CD4-positive, alpha-beta T cell treated with Interleukin-6 for 4 hours (primary cell): ENCODE measurements at regions not wholly inside any gene's neighbourhood (a gene's known extent, or its start where the extent isn't known, plus 50 kb on each side); places are given as distances from the start of the nearest gene placed in this dataset.
"Not testable (repeated sequence)": the region's sequence is repeated elsewhere in the genome, so short reads cannot be mapped to it uniquely, and the experiment has no call there.

Experiments used
- DNase-seq: peaks from one replicate; pipeline ENCODE4 v3.0.0-alpha.2; 2020; ENCODE audit warnings: mixed read lengths

- no peak for DNase-seq
Measured at GRCh38 chr9:17846948-17847655, 268.2 kb downstream of the SH3GL2 start.

- no peak for DNase-seq
Measured at GRCh38 chr9:17847908-17848307, 269.0 kb downstream of the SH3GL2 start.

- DNase-seq, result no peak
Measured at GRCh38 chr9:17852108-17852507, 273.2 kb downstream of the SH3GL2 start.

- no peak for DNase-seq
Measured at GRCh38 chr9:17854487-17854886, 275.6 kb downstream of the SH3GL2 start.

- DNase-seq, result no peak
Measured at GRCh38 chr9:17856995-17857394, 278.1 kb downstream of the SH3GL2 start.

- DNase-seq, result no peak
Measured at GRCh38 chr9:17859228-17859627, 280.4 kb downstream of the SH3GL2 start.

- DNase-seq, result no peak
Measured at GRCh38 chr9:17859987-17860386, 281.1 kb downstream of the SH3GL2 start.

GRCh38 chr9:17862101-17862500 lies 283.2 kb downstream of the SH3GL2 start:
- no peak for DNase-seq

GRCh38 chr9:17862629-17863028 lies 283.8 kb downstream of the SH3GL2 start:
- DNase-seq, result no peak

GRCh38 chr9:17863213-17863883 lies 284.5 kb downstream of the SH3GL2 start:
- DNase-seq, result no peak

GRCh38 chr9:17863924-17864323 lies 285.1 kb downstream of the SH3GL2 start:
- DNase-seq, result no peak

GRCh38 chr9:17864951-17865350 lies 286.1 kb downstream of the SH3GL2 start:
- no peak for DNase-seq

GRCh38 chr9:17865881-17866280 lies 287.0 kb downstream of the SH3GL2 start:
- DNase-seq, result no peak

GRCh38 chr9:17870722-17871121 lies 291.9 kb downstream of the SH3GL2 start:
- no peak for DNase-seq

GRCh38 chr9:17871213-17871890 lies 292.5 kb downstream of the SH3GL2 start:
- no peak for DNase-seq

GRCh38 chr9:17875886-17876285 lies 297.0 kb downstream of the SH3GL2 start:
- DNase-seq, result no peak

GRCh38 chr9:17876687-17877086 lies 297.8 kb downstream of the SH3GL2 start:
- no peak for DNase-seq

GRCh38 chr9:17878810-17879370 lies 300.0 kb downstream of the SH3GL2 start:
- DNase-seq, result no peak

- DNase-seq, result no peak
Measured at GRCh38 chr9:17881371-17881770, 302.5 kb downstream of the SH3GL2 start.

GRCh38 chr9:17882688-17883594 lies 304.1 kb downstream of the SH3GL2 start:
- no peak for DNase-seq

GRCh38 chr9:17888066-17888465 lies 309.2 kb downstream of the SH3GL2 start:
- no peak for DNase-seq

GRCh38 chr9:17888964-17889363 lies 310.1 kb downstream of the SH3GL2 start:
- DNase-seq, result not testable (repeated sequence)
